SK-N-SH treated with all-trans-retinoic acid at 6 μM for 48 hours (cell line): ENCODE measurements at regions not wholly inside any gene's neighbourhood (a gene's known extent, or its start where the extent isn't known, plus 50 kb on each side); places are given as distances from the start of the nearest gene placed in this dataset.
A peak's percentile ranks its signal among the peaks of the same experiment; 100 is the strongest.

Source experiments
- ATAC-seq: fragments of 200-7000 bp; cut with Tn5 transposase; 3 replicates; pipeline ENCODE4 v1.9.1; 2020; ENCODE audit warnings: mild to moderate bottlenecking, moderate library complexity
- BACH2 ChIP-seq: fragments of 250-450 bp; sonication (Bioruptor Pico); IDR thresholded peaks from 2 replicates; pipeline ENCODE4 v1.9.0; 2021; ENCODE audit warnings: mild to moderate bottlenecking, borderline replicate concordance
- CSDC2 ChIP-seq: fragments of 250-450 bp; sonication (Bioruptor Pico); IDR thresholded peaks from 2 replicates; pipeline ENCODE4 v1.5.0; 2020; ENCODE audit warnings: mild to moderate bottlenecking, moderate library complexity
- CSRNP3 ChIP-seq: fragments of 250-450 bp; sonication (Bioruptor Pico); IDR thresholded peaks from 2 replicates; pipeline ENCODE4 v1.5.1; 2021; ENCODE audit warnings: mild to moderate bottlenecking, moderate library complexity
- ESRRG ChIP-seq: fragments of 250-450 bp; sonication (Bioruptor Pico); IDR thresholded peaks from 2 replicates; pipeline ENCODE4 v1.6.1; 2021; ENCODE audit warnings: mild to moderate bottlenecking
- GLIS3 ChIP-seq: fragments of 250-450 bp; sonication (Bioruptor Pico); IDR thresholded peaks from 2 replicates; pipeline ENCODE4 v1.5.0; 2020; ENCODE audit warnings: mild to moderate bottlenecking, moderate library complexity
- ISL1 ChIP-seq: fragments of 250-450 bp; sonication (Bioruptor Pico); IDR thresholded peaks from 2 replicates; pipeline ENCODE4 v2.1.2; 2022; ENCODE audit warnings: mild to moderate bottlenecking, moderate library complexity
- PATZ1 ChIP-seq: fragments of 250-450 bp; sonication (Bioruptor Pico); IDR thresholded peaks from 2 replicates; pipeline ENCODE4 v1.8.0; 2020; ENCODE audit warnings: mild to moderate bottlenecking, moderate library complexity, borderline replicate concordance
- POU6F1 ChIP-seq: fragments of 250-450 bp; sonication (Bioruptor Pico); IDR thresholded peaks from 2 replicates; pipeline ENCODE4 v1.8.0; 2021; ENCODE audit warnings: low read depth, mild to moderate bottlenecking, moderate library complexity, borderline replicate concordance
- PPARA ChIP-seq: fragments of 250-450 bp; sonication (Bioruptor Pico); IDR thresholded peaks from 2 replicates; pipeline ENCODE4 v1.5.0; 2020; ENCODE audit warnings: mild to moderate bottlenecking, borderline replicate concordance
- RARB ChIP-seq: fragments of 250-450 bp; sonication (Bioruptor Pico); IDR thresholded peaks from 2 replicates; pipeline ENCODE4 v1.8.0; 2021; ENCODE audit warnings: mild to moderate bottlenecking, moderate library complexity
- SNAI2 ChIP-seq: fragments of 250-450 bp; sonication (Bioruptor Pico); IDR thresholded peaks from 2 replicates; pipeline ENCODE4 v1.5.0; 2020; ENCODE audit warnings: mild to moderate bottlenecking, moderate library complexity
- TCF4 ChIP-seq: fragments of 250-450 bp; sonication (Bioruptor Pico); IDR thresholded peaks from 2 replicates; pipeline ENCODE4 v1.8.0; 2021; ENCODE audit warnings: mild to moderate bottlenecking, moderate library complexity, borderline replicate concordance
- TSHZ2 ChIP-seq: fragments of 250-450 bp; sonication (Bioruptor Pico); IDR thresholded peaks from 2 replicates; pipeline ENCODE4 v1.5.0; 2020; ENCODE audit warnings: mild to moderate bottlenecking, moderate library complexity
- ZNF565 ChIP-seq: fragments of 450-650 bp; formaldehyde crosslinking; conservative IDR thresholded peaks from 2 replicates; pipeline ENCODE4 v1.5.0; 2020; ENCODE audit warnings: low read depth, mild to moderate bottlenecking, moderate library complexity
- ZNF70 ChIP-seq: fragments of 450-650 bp; formaldehyde crosslinking; IDR thresholded peaks from 2 replicates; pipeline ENCODE4 v1.5.0; 2020; ENCODE audit warnings: mild to moderate bottlenecking, moderate library complexity
- ZNF8 ChIP-seq: fragments of 450-650 bp; formaldehyde crosslinking; IDR thresholded peaks from 2 replicates; pipeline ENCODE4 v1.5.0; 2020; ENCODE audit warnings: mild to moderate bottlenecking, moderate library complexity

GRCh38 chr17:70414300-70414699 is 245.0 kb downstream of the KCNJ2 start:
- ATAC-seq: no peak
- TF ChIP-seq CSRNP3 (CRISPR knock-in tag) (no peak), ESRRG (no peak), CSDC2 (CRISPR knock-in tag) (0 out of 2 replicates have a peak, but pooled peaks have one; percentile 26), SNAI2 (no peak), RARB (no peak), BACH2 (no peak), ISL1 (CRISPR knock-in tag) (no peak), TSHZ2 (0 out of 2 replicates have a peak, but pooled peaks have one; percentile 33), ZNF70 (CRISPR knock-in tag) (no peak)

GRCh38 chr17:70420861-70421445 is 251.6 kb downstream of the KCNJ2 start:
- no peak for TF ChIP-seq GLIS3 (CRISPR knock-in tag)
- TF ChIP-seq POU6F1 (CRISPR knock-in tag): no peak
- no peak for TF ChIP-seq ESRRG
- ATAC-seq: no peak

GRCh38 chr17:70422862-70423261 is 253.5 kb downstream of the KCNJ2 start:
- TF ChIP-seq ISL1 (CRISPR knock-in tag) (no peak), PPARA (CRISPR knock-in tag) (no peak), CSDC2 (CRISPR knock-in tag) (no peak), PATZ1 (CRISPR knock-in tag) (no peak), ZNF8 (CRISPR knock-in tag) (no peak), SNAI2 (no peak), POU6F1 (CRISPR knock-in tag) (no peak), TSHZ2 (no peak), ZNF70 (CRISPR knock-in tag) (no peak), ZNF565 (CRISPR knock-in tag) (no peak), TCF4 (no peak), GLIS3 (CRISPR knock-in tag) (no peak)
- no peak for ATAC-seq
